Upper lobe of left lung (tissue), 6 donors: ENCODE measurements at regions not wholly inside any gene's neighbourhood (a gene's known extent, or its start where the extent isn't known, plus 50 kb on each side); places are given as distances from the start of the nearest gene placed in this dataset.

Source experiments
- ATAC-seq, 2 donors: fragments of 200-7000 bp; cut with Tn5 transposase; one replicate each; pipeline ENCODE4 v1.9.1; 2022; ENCODE audit warnings: mild to moderate bottlenecking in 2 of 2, moderate library complexity in 2 of 2; ENCODE audit not compliant: low FRiP score in 2 of 2
- DNase-seq, 2 donors: peaks; one replicate each; pipeline ENCODE4 v3.0.0-alpha.2; 2019 to 2020
- H3K27ac ChIP-seq, 4 donors: fragments of 200-600 bp; sonication (generic); one replicate each; pipeline ENCODE4 v1.5.1; 2016 to 2019
- H3K27me3 ChIP-seq, 4 donors: fragments of 200-600 bp; sonication (generic); one replicate each; pipeline ENCODE4 v1.5.1; 2017 to 2019
- H3K36me3 ChIP-seq, 4 donors: fragments of 200-600 bp; sonication (generic); one replicate each; pipeline ENCODE4 v1.5.1; 2016 to 2019
- H3K4me1 ChIP-seq, 4 donors: fragments of 200-600 bp; sonication (generic); one replicate each; pipeline ENCODE4 v1.5.1; 2018 to 2019
- H3K4me3 ChIP-seq, 4 donors: fragments of 200-600 bp; sonication (generic); one replicate each; pipeline ENCODE4 v1.5.1; 2017 to 2019; ENCODE audit warnings: mild to moderate bottlenecking in 2 of 4, moderate library complexity in 1 of 4
- H3K9me3 ChIP-seq, 4 donors: fragments of 200-600 bp; sonication (generic); one replicate each; pipeline ENCODE4 v1.5.1; 2018 to 2019
- EP300 ChIP-seq, 4 donors: sonication (generic); formaldehyde crosslinking; IDR thresholded peaks; one replicate each; pipeline ENCODE4 v1.5.1; 2017; ENCODE audit warnings: antibody characterized with exemption in 4 of 4, control low read depth in 2 of 4
- POLR2A ChIP-seq, 4 donors: fragments of 450-650 bp; IDR thresholded peaks; one replicate each; pipeline ENCODE4 v1.5.1; 2016 to 2017; ENCODE audit warnings: antibody characterized with exemption in 4 of 4, mild to moderate bottlenecking in 2 of 4
- POLR2AphosphoS5 ChIP-seq, 2 donors: sonication (generic); formaldehyde crosslinking; IDR thresholded peaks; one replicate each; pipeline ENCODE4 v1.5.1; 2017; ENCODE audit warnings: antibody characterized with exemption in 2 of 2
- WGBS, 2 donors: methylation state at CpG; one replicate each; pipeline ENCODE4 v1.1.5; 2017 to 2018; 5-methylcytosine and 5-hydroxymethylcytosine counted together
- TF ChIP-seq, protein P1 (sequence below), 6 experiments: fragments of 450-650 bp in 4 of 6; fragments of 200-600 bp in 2 of 6; sonication (generic) in 2 of 6; IDR thresholded peaks; one replicate each; pipeline ENCODE4 v1.5.1; 2016 to 2019; ENCODE audit warnings: antibody characterized with exemption in 6 of 6
- donor health status: DM: no; HTN: no; CAD: no; lungs with moderate emphysema.
- donor health status: DM: no; HTN: yes; CAD: no; lungs with severe emphysema.

DNA sequence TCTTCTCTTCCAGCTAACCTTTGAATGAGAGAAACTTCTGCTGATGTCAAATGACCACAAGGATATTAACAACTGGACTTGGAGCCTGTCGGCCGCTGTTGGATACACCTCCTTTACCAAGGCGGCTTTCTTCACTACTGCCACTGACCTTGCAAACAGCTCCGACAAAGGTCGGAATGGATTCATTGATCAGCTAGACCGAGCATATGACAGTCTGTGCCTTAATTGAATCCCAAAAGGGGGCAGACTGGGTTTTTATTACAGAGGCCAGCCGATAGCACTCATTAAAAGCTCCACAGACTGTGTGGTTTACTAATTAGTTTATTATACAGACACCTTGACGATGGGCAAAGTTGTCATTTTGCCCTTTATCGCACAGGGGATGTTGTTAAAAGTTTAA is 394.5 kb downstream of the RERGL start:
- Histone ChIP-seq H3K27me3 (no peaks in the 10 kb centered on the region), H3K36me3 (no peaks in the 10 kb centered on the region), H3K27ac (no peak overlapping the region), H3K4me3 (no peak overlapping the region), H3K4me1 (no peaks in the 10 kb centered on the region), H3K9me3 (no peaks in the 10 kb centered on the region)
- ATAC-seq = no peak
- TF ChIP-seq POLR2AphosphoS5 (IDR thresholded peaks at IDR 0.05) (no peak), EP300 (IDR thresholded peaks at IDR 0.05) (no peak), POLR2A (IDR thresholded peaks at IDR 0.05) (no peak)
- TF ChIP-seq, protein P1, sequence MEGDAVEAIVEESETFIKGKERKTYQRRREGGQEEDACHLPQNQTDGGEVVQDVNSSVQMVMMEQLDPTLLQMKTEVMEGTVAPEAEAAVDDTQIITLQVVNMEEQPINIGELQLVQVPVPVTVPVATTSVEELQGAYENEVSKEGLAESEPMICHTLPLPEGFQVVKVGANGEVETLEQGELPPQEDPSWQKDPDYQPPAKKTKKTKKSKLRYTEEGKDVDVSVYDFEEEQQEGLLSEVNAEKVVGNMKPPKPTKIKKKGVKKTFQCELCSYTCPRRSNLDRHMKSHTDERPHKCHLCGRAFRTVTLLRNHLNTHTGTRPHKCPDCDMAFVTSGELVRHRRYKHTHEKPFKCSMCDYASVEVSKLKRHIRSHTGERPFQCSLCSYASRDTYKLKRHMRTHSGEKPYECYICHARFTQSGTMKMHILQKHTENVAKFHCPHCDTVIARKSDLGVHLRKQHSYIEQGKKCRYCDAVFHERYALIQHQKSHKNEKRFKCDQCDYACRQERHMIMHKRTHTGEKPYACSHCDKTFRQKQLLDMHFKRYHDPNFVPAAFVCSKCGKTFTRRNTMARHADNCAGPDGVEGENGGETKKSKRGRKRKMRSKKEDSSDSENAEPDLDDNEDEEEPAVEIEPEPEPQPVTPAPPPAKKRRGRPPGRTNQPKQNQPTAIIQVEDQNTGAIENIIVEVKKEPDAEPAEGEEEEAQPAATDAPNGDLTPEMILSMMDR (IDR thresholded peaks at IDR 0.05) = no peak
- no peak for DNase-seq
- WGBS, 2 donors = 73 to 76% methylated on average over 9 of the region's 9 CpGs

DNA sequence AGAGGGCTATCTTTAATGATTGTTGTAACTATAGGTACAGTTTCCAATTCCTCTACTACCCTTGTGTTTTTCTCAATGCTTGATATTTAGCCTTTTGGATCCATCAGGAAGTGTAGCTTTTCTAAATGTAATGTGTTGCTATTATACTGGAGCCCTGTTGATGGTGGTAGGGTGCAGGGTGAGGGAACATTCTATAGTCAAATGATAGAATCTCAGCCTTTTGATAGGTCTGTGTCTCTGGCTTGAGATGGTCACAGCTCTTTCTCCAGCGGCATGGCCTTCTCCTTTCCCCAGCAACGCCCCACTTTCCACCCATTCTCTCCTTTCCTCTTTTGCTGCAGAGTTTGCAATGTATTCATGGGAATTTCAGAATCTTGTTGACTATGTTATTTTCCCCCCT is 398.6 kb downstream of the RERGL start:
- Histone ChIP-seq H3K4me3 (no peak overlapping the region), H3K4me1 (no peaks in the 10 kb centered on the region), H3K36me3 (no peaks in the 10 kb centered on the region), H3K27ac (no peak overlapping the region), H3K27me3 (no peaks in the 10 kb centered on the region), H3K9me3 (peaks cover 0 to 5% (median 0%) of the 10 kb centered on the region in 4 donors)
- no peak for TF ChIP-seq POLR2AphosphoS5 (IDR thresholded peaks at IDR 0.05)
- no peak for TF ChIP-seq POLR2A (IDR thresholded peaks at IDR 0.05)
- no peak for TF ChIP-seq EP300 (IDR thresholded peaks at IDR 0.05)
- TF ChIP-seq, protein P1 (IDR thresholded peaks at IDR 0.05) = no peak
- ATAC-seq (no peak), DNase-seq (no peak)
- WGBS, 2 donors = 89 to 92% methylated on average over 2 of the region's 2 CpGs

DNA sequence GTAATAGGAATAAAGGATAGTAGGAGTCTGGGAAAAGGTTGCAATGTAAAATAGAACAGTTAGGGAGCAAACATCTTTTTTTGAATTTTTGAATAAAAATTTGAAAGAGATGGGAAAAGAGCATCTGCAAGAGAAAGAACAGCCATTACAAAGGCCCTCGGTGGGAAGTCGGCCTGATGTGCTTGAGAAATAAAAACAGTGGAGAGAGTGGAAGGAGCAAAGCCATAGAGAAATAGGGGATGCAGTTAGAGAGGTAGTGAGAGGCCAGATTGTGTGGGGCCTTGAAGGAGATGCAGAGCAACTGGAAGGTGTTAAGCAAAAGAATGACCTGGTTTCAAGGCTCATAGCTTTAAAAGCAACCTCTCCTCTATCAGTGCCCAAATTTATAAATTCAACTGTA is 409.8 kb downstream of the RERGL start:
- Histone ChIP-seq H3K9me3 (no peaks in the 10 kb centered on the region), H3K27me3 (no peaks in the 10 kb centered on the region), H3K36me3 (no peaks in the 10 kb centered on the region), H3K4me3 (no peak overlapping the region), H3K27ac (no peak overlapping the region), H3K4me1 (no peaks in the 10 kb centered on the region)
- DNase-seq (no peak), ATAC-seq (no peak)
- 36 to 38% methylated on average over 2 of the region's 2 CpGs for WGBS, 2 donors
- no peak for TF ChIP-seq EP300 (IDR thresholded peaks at IDR 0.05)
- TF ChIP-seq POLR2A (IDR thresholded peaks at IDR 0.05) = no peak
- TF ChIP-seq POLR2AphosphoS5 (IDR thresholded peaks at IDR 0.05) = no peak
- TF ChIP-seq, protein P1 (IDR thresholded peaks at IDR 0.05) = no peak

DNA sequence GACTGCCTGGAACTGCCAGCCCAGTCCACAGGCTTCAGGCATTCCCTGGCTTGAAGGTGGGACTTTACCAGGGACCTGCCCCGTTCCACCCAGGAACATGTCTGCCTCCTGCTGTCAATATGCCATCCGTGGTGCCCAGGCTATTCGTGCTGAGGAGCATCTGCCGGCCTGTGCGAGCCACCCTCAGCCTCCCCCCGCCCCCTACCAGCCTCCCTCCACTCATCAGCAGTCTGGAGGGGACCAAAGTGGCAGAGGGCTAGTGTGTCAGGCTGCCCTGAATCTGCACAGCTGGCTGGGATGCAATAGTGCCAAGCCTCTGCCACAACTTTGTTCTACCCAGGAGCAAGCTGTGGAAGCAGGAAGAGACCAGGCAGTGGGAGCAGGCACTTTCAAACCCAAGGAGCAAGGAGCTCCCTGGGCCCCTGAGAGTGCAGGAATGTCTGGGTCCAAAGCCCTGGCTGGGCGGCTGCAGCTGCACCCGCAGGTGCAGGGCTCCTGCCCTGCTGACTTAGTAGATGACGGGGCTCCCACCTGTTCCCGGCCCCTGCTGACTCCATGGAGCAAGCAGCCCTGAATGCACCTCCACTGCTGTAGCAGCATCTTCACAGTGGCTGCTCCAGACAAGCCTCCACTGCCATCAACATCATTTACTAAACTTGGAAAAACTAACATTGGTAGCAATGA is 423.2 kb downstream of the RERGL start:
- Histone ChIP-seq H3K4me1 (no peaks in the 10 kb centered on the region), H3K9me3 (no peaks in the 10 kb centered on the region), H3K27me3 (no peaks in the 10 kb centered on the region), H3K36me3 (no peaks in the 10 kb centered on the region), H3K27ac (no peak overlapping the region), H3K4me3 (no peak overlapping the region)
- TF ChIP-seq POLR2A (IDR thresholded peaks at IDR 0.05) = no peak
- no peak for TF ChIP-seq POLR2AphosphoS5 (IDR thresholded peaks at IDR 0.05)
- TF ChIP-seq EP300 (IDR thresholded peaks at IDR 0.05) = no peak
- TF ChIP-seq, protein P1 (IDR thresholded peaks at IDR 0.05) = no peak
- DNase-seq (peak in 1 of 2 donors; percentile 38), ATAC-seq (peak in 1 of 2 donors; percentile 68)
- 92 to 95% methylated on average over 10 of the region's 10 CpGs for WGBS, 2 donors

DNA sequence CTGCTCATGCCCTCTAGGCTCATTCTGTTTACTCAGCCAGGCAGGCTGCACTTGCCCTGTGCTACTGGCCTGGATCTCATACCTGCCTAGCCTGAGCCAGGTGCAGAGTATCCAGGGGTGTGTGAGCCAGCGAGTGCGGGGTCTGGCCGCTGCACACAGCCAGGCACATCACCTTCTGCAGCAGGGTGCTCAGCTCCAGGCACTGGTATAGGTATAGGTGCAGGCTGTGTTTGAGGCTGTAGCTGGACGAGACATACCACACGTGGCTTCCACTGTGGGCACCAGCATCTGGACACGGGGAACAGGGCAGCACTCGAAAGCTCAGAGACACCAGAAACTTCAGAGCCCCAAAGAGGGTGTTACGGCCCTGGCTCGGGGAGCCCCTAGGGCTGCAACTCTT is 424.2 kb downstream of the RERGL start:
- Histone ChIP-seq H3K36me3 (no peaks in the 10 kb centered on the region), H3K4me1 (no peaks in the 10 kb centered on the region), H3K4me3 (no peak overlapping the region), H3K9me3 (no peaks in the 10 kb centered on the region), H3K27me3 (no peaks in the 10 kb centered on the region), H3K27ac (no peak overlapping the region)
- 83 to 88% methylated on average over 9 of the region's 9 CpGs for WGBS, 2 donors
- peak; percentile 36 to 80 for ATAC-seq
- peak in 1 of 2 donors; percentile 31 for DNase-seq
- TF ChIP-seq POLR2AphosphoS5 (IDR thresholded peaks at IDR 0.05) = no peak
